ENCODE measurements at regions not wholly inside any gene's neighbourhood (a gene's known extent, or its start where the extent isn't known, plus 50 kb on each side); places are given as distances from the start of the nearest gene placed in this dataset.

GRCh38 chr5:166062094-166062493 lies 2229.4 kb upstream of the WWC1 start:
- DNase-seq (ENCODE audit: low read depth), result no peak

GRCh38 chr5:166062719-166063118 lies 2228.7 kb upstream of the WWC1 start:
- no peaks in the 10 kb centered on the region for H3K36me3 ChIP-seq (ENCODE audit: control insufficient read depth, insufficient read depth, low read length)
- no peak for TF ChIP-seq CTCF (IDR thresholded peaks at IDR 0.05; ENCODE audit: insufficient read depth, low read length, poor library complexity, severe bottlenecking)
- no peaks in the 10 kb centered on the region for H3K27me3 ChIP-seq (ENCODE audit: control insufficient read depth, insufficient read depth, low read length)
- DNase-seq (ENCODE audit: low read depth), result no peak
- no peak overlapping the region for H3K4me3 ChIP-seq (ENCODE audit: low read depth, low read length)

More at GRCh38 chr5:166062094-166062493, 2229.4 kb upstream of the WWC1 start:
- Histone ChIP-seq H3K4me3 (ENCODE audit: low read depth, low read length) (no peak overlapping the region), H3K27me3 (ENCODE audit: control insufficient read depth, insufficient read depth, low read length) (no peaks in the 10 kb centered on the region), H3K36me3 (ENCODE audit: control insufficient read depth, insufficient read depth, low read length) (no peaks in the 10 kb centered on the region)
- TF ChIP-seq CTCF (IDR thresholded peaks at IDR 0.05; ENCODE audit: insufficient read depth, low read length, poor library complexity, severe bottlenecking), result no peak

GRCh38 chr5:166063261-166063660 lies 2228.2 kb upstream of the WWC1 start:
- Histone ChIP-seq H3K27me3 (ENCODE audit: control insufficient read depth, insufficient read depth, low read length) (no peaks in the 10 kb centered on the region), H3K4me3 (ENCODE audit: low read depth, low read length) (no peak overlapping the region), H3K36me3 (ENCODE audit: control insufficient read depth, insufficient read depth, low read length) (no peaks in the 10 kb centered on the region)
- TF ChIP-seq CTCF (IDR thresholded peaks at IDR 0.05; ENCODE audit: insufficient read depth, low read length, poor library complexity, severe bottlenecking), result no peak
- no peak for DNase-seq (ENCODE audit: low read depth)

- no peak for DNase-seq (ENCODE audit: low read depth)
Observed at GRCh38 chr5:166068547-166069335, 2222.7 kb upstream of the WWC1 start.

GRCh38 chr5:166073901-166074581 lies 2217.4 kb upstream of the WWC1 start:
- no peak overlapping the region for H3K4me3 ChIP-seq (ENCODE audit: low read depth, low read length)
- DNase-seq (ENCODE audit: low read depth), result no peak
- H3K27me3 ChIP-seq (ENCODE audit: control insufficient read depth, insufficient read depth, low read length), result no peaks in the 10 kb centered on the region
- TF ChIP-seq CTCF (IDR thresholded peaks at IDR 0.05; ENCODE audit: insufficient read depth, low read length, poor library complexity, severe bottlenecking), result no peak
- no peaks in the 10 kb centered on the region for H3K36me3 ChIP-seq (ENCODE audit: control insufficient read depth, insufficient read depth, low read length)

More at GRCh38 chr5:166068547-166069335, 2222.7 kb upstream of the WWC1 start:
- H3K4me3 ChIP-seq (ENCODE audit: low read depth, low read length), result no peak overlapping the region
- H3K27me3 ChIP-seq (ENCODE audit: control insufficient read depth, insufficient read depth, low read length), result no peaks in the 10 kb centered on the region
- no peak for TF ChIP-seq CTCF (IDR thresholded peaks at IDR 0.05; ENCODE audit: insufficient read depth, low read length, poor library complexity, severe bottlenecking)
- H3K36me3 ChIP-seq (ENCODE audit: control insufficient read depth, insufficient read depth, low read length), result no peaks in the 10 kb centered on the region

All from kidney epithelial cell (primary cell).